WTC11 (cell line): ENCODE measurements at regions not wholly inside any gene's neighbourhood (a gene's known extent, or its start where the extent isn't known, plus 50 kb on each side); places are given as distances from the start of the nearest gene placed in this dataset.

Experiments
- ATF6 ChIP-seq: sonication (generic); formaldehyde crosslinking; IDR thresholded peaks from 2 replicates; pipeline ENCODE4 v1.8.1; 2023; ENCODE audit warnings: mild to moderate bottlenecking, missing genetic modification reagents
- CBFB ChIP-seq: sonication (generic); formaldehyde crosslinking; IDR thresholded peaks from 2 replicates; pipeline ENCODE4 v1.8.1; 2022; ENCODE audit warnings: mild to moderate bottlenecking, low read depth, missing genetic modification reagents
- CREB1 ChIP-seq: sonication (generic); formaldehyde crosslinking; IDR thresholded peaks from 2 replicates; pipeline ENCODE4 v1.8.0; 2023; ENCODE audit warnings: mild to moderate bottlenecking, missing genetic modification reagents
- CTCF ChIP-seq: fragments of 200-600 bp; IDR thresholded peaks from 2 replicates; pipeline ENCODE4 v1.8.0; 2022; ENCODE audit warnings: antibody characterized with exemption

- TF ChIP-seq CTCF = no peak
- no peak for TF ChIP-seq CREB1 (CRISPR knock-in tag)
- no peak for TF ChIP-seq ATF6 (CRISPR knock-in tag)
- no peak for TF ChIP-seq CBFB (CRISPR knock-in tag)
Measured at GRCh38 chr5:124908581-124909451, 162.4 kb upstream of the ZNF608 start.
